COLO668 (cell line): ENCODE measurements at regions not wholly inside any gene's neighbourhood (a gene's known extent, or its start where the extent isn't known, plus 50 kb on each side); places are given as distances from the start of the nearest gene placed in this dataset.

ENCODE experiments used
- DNase-seq: peaks from one replicate; lab custom pipeline; 2025; ENCODE audit not compliant: unreplicated experiment; lab: John Stamatoyannopoulos, UW

GRCh38 chr7:109121599-109122300 is 552.1 kb downstream of the DNAJB9 start:
- no peak for DNase-seq

GRCh38 chr7:109125001-109125400 is 555.3 kb downstream of the DNAJB9 start:
- no peak for DNase-seq

- DNase-seq, result no peak
Observed at GRCh38 chr7:109126404-109127050, 556.9 kb downstream of the DNAJB9 start.

- DNase-seq, result no peak
Observed at GRCh38 chr7:109127145-109127544, 557.5 kb downstream of the DNAJB9 start.

- DNase-seq, result no peak
Observed at GRCh38 chr7:109131141-109131540, 561.5 kb downstream of the DNAJB9 start.

- DNase-seq, result no peak
Observed at GRCh38 chr7:109136893-109137292, 567.2 kb downstream of the DNAJB9 start.

- DNase-seq, result no peak
Observed at GRCh38 chr7:109154748-109155147, 585.1 kb downstream of the DNAJB9 start.

- no peak for DNase-seq
Observed at GRCh38 chr7:109158246-109158645, 588.6 kb downstream of the DNAJB9 start.

GRCh38 chr7:109176661-109177060 is 607.0 kb downstream of the DNAJB9 start:
- DNase-seq, result no peak

- DNase-seq, result no peak
Observed at GRCh38 chr7:109178342-109178741, 608.7 kb downstream of the DNAJB9 start.

- DNase-seq, result no peak
Observed at GRCh38 chr7:109179601-109180000, 609.9 kb downstream of the DNAJB9 start.

GRCh38 chr7:109190766-109191398 is 621.2 kb downstream of the DNAJB9 start:
- DNase-seq, result no peak

- DNase-seq, result no peak
Observed at GRCh38 chr7:109206196-109206595, 636.5 kb downstream of the DNAJB9 start.

- DNase-seq, result no peak
Observed at GRCh38 chr7:109213081-109213480, 643.4 kb downstream of the DNAJB9 start.

GRCh38 chr7:109215341-109215740 is 645.7 kb downstream of the DNAJB9 start:
- no peak for DNase-seq

GRCh38 chr7:109224100-109224499 is 654.4 kb downstream of the DNAJB9 start:
- DNase-seq, result no peak

- DNase-seq, result no peak
Observed at GRCh38 chr7:109226699-109227098, 657.0 kb downstream of the DNAJB9 start.

GRCh38 chr7:109235316-109235715 is 665.6 kb downstream of the DNAJB9 start:
- DNase-seq, result no peak

GRCh38 chr7:109246330-109247077 is 676.8 kb downstream of the DNAJB9 start:
- no peak for DNase-seq

GRCh38 chr7:109256762-109257560 is 687.3 kb downstream of the DNAJB9 start:
- no peak for DNase-seq

- no peak for DNase-seq
Observed at GRCh38 chr7:109259151-109259550, 689.5 kb downstream of the DNAJB9 start.
